ENCODE measurements at regions not wholly inside any gene's neighbourhood (a gene's known extent, or its start where the extent isn't known, plus 50 kb on each side); places are given as distances from the start of the nearest gene placed in this dataset.

- no peak for DNase-seq (ENCODE audit: insufficient read length, low spot score)
- no peak for TF ChIP-seq CTCF (IDR thresholded peaks at IDR 0.05; ENCODE audit: insufficient read depth, missing control alignments)
- FAIRE-seq = no peak
These were observed 261.2 kb downstream of the BCL11A start for GRCh38 chr2:60292242-60292641.

- TF ChIP-seq CTCF (IDR thresholded peaks at IDR 0.05; ENCODE audit: insufficient read depth, missing control alignments) = no peak
- DNase-seq (ENCODE audit: insufficient read length, low spot score) = no peak
- no peak for FAIRE-seq
These were observed 262.9 kb downstream of the BCL11A start for GRCh38 chr2:60290509-60290908.

GRCh38 chr2:60285626-60286316 is 267.7 kb downstream of the BCL11A start:
- no peak for FAIRE-seq
- TF ChIP-seq CTCF (IDR thresholded peaks at IDR 0.05; ENCODE audit: insufficient read depth, missing control alignments) = no peak
- DNase-seq (ENCODE audit: insufficient read length, low spot score) = no peak

GRCh38 chr2:60283626-60284025 is 269.8 kb downstream of the BCL11A start:
- DNase-seq (ENCODE audit: insufficient read length, low spot score) (no peak), FAIRE-seq (no peak)
- no peak for TF ChIP-seq CTCF (IDR thresholded peaks at IDR 0.05; ENCODE audit: insufficient read depth, missing control alignments)

DNA sequence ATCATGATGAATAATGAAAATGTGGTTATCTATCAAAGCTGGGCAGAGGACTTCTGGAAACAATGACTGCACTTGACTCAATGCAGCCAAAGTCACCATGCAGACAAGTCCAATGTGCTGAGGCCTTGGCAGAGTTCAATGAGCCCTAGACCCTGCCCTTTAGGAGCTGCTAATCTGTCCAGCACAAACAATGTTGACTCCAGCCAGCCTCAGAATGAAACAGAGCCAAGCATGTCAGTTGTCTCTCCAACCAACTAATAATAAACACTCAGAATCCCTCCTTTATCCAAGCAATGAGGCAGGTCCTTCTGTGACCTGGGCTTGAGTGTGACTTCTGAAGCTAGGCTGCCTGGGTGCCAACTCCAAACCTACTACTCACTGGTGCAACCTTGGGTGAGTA is 270.6 kb downstream of the BCL11A start:
- no peak for DNase-seq (ENCODE audit: insufficient read length, low spot score)
- FAIRE-seq = no peak
- no peak for TF ChIP-seq CTCF (IDR thresholded peaks at IDR 0.05; ENCODE audit: insufficient read depth, missing control alignments)

- FAIRE-seq (no peak), DNase-seq (ENCODE audit: insufficient read length, low spot score) (no peak)
- no peak for TF ChIP-seq CTCF (IDR thresholded peaks at IDR 0.05; ENCODE audit: insufficient read depth, missing control alignments)
These were observed 271.7 kb downstream of the BCL11A start for GRCh38 chr2:60281730-60282129.

- TF ChIP-seq CTCF (IDR thresholded peaks at IDR 0.05; ENCODE audit: insufficient read depth, missing control alignments) = no peak
- DNase-seq (ENCODE audit: insufficient read length, low spot score) (no peak), FAIRE-seq (no peak)
These were observed 273.2 kb downstream of the BCL11A start for GRCh38 chr2:60280238-60280637.
